ENCODE measurements at regions not wholly inside any gene's neighbourhood (a gene's known extent, or its start where the extent isn't known, plus 50 kb on each side); places are given as distances from the start of the nearest gene placed in this dataset.

DNA sequence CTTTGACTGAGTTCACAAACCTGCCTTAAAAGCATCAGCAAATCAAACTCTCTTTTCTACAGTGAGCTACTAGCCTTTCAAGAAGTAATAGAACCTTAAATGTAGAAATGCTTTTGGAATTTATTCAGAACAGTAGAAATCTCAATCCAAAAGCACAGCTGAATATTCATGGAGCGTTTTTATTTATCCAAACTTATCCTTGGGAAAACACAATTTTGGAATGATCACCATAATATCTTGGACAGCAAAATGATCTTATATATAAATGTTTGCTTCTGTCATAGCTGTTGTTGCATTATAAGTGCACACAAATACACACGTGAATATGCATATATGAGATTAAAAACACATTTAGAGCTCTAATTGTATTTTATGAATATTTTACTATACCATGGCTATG is 747.3 kb upstream of the PIK3C3 start:
- DNase-seq, result no peak

DNA sequence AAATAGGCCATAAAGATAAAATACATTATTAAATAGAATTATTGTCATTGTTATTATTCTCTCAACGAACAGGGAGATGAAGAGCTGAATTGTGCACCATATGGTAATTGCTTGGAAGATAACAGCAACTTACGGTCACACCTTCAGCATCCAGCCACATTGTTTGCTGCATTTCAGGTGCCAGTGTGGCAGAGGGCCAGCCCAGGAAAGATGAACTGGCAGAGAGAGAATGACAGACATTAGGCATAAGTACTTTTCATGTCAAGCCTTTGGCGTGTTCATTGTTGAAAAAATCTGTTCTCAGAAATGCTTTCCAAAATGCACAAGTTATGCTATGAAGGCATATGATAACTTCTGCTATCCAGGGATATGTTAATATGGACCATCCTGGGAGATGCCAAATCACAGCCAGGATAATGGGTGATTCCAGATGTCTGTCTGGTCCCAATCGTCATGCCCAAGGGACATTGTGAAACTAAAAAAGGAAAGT is 748.6 kb upstream of the PIK3C3 start:
- no peak for DNase-seq

DNA sequence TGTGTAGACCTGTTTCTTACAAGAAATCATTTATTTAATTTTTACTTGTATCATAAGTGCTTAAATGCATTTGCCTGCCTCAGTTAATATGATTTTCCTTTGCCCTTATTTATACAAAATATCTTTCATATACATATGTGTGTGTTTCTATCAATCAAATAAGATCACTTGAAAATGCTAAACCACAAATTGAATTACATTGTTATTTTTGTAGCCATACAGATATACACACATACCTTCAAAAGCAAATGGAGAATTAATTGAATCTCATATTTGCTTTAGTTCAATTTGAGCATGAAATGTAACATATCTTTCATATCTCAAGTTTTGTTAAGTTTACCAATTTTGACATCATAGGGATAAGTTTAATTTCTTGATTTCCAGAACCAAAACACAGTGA is 755.8 kb upstream of the PIK3C3 start:
- DNase-seq, result no peak

DNA sequence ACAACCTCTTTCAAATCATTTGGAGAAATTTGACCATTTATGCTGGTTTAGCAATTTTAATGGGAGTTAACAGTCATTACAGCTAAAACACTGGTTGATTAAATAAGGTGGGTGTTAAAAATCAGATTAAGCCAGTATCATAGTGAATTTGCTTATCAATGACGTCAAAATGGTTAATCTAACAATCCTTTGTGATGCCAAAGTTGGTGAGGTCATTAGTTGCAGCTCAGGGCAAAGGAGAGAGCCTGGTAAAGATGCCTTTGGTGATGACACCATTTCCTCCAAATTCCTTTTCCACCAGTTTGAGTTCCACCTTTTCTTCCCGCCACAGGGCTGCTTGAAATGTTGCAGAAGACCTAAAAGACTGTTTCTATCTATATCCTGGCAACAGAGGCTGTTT is 757.1 kb upstream of the PIK3C3 start:
- no peak for DNase-seq

DNA sequence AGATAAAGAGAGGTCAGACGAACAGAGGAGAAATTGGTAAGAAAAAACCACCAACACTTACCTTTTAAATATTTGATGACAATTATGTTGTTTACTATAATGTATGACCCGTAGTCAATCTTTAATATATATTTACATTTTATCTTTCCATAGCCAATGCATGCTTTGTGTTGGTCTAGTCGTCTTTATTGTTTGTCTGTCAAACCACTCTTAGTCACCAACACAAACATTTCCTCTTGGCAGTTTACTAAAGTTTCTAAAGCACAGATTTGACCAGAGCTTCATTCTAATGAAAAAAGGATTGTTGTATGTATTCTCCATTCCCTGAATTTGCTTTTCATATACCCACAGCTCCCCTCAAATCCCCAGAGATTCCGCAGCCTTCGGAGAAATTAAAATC is 784.7 kb upstream of the PIK3C3 start:
- no peak for DNase-seq

DNA sequence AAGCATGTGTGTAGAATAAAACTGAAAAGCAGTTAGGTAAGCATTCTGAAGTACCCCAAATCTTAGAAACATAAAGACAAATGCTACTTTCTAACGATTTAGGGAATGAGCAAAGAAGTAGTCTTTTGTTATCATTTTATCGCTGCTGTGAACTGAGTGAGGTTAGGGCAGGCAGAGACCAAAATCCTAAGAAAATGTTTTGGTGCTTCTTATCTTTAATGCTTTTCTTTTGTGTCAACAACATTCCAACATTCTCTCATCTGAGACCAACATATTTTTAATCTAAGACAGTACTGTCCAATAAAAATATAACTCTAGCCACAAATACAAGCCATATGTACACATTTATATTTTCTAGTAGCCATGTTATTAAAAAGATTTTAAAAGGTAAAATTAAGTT is 789.4 kb upstream of the PIK3C3 start:
- DNase-seq, result no peak

DNA sequence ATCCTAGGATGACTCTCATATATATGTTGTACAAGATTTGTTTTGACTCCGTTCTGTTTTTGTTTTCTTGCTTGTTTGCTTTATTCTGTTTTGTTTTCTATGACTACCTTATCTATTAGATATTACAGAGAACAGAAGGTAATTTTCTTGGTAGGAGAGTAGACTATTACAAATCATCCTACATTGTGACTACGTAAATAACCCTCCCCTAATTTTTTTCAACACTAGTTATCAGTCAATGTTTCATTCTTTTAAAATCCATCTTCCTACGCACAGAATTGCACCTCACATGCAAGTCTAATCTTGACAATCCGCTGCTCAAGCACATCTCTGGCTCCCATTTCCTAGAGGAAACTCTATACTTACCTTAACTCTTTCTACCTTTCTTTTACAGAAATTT is 792.3 kb upstream of the PIK3C3 start:
- DNase-seq, result no peak

DNA sequence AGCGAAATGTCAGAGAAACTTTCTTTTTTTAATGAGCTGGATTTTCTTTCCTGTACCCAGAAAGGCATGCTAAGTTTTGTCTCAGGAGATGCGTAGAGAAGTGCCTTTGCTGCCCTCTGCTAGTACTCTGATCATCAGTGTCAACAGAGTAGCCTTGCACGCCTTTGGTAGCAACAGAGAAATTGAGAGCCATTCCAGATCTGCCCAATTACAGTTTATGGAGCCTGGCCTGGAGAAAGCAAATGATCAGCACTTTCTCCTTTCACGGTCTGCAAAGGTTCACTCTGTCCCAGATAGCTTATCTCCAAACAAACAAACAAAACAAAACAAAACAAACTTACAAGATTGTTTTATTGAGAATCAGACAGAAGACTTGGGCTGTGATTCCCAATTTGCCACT is 792.8 kb upstream of the PIK3C3 start:
- no peak for DNase-seq

DNA sequence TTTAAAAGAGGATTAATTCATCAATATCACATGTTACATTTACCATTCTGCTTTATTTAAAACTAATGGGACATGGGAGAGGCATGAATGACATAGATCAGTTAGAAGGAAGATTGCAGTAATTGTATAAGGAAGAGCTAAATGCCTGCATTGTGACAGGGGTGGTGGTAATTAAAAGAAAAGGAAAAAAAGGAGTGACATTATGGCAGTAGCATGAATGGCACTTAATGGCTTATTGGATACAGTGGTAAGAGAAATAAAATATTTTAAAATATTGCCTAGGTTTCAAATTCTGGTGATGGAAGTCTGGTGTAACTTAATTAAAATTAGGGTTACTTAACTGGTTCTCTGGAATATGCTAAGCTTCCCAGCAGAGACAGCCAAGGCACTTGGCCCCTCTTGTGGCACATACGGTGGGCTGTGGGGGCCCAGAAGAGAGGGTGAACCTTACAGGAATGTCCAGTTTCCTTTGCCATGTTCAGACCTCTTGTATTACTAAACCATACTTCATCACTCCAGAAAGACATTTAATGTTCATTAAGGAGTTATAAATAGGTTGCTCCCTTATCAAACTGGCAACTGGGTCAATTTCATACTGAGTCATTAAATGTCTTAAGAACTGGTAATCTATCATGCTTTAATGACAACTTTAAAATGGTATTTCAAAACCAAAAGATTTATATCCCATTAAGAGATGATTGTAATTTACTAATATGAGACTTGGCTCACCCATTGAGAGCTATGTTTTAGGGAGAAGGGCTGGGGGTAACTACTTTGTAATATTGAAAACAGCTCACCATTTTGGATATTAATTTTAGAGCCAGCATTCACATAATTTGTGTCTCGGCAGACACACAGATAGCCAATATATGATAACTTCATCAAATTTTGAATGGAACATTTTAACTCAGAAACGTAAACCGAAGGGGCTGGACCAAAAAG is 798.9 kb upstream of the PIK3C3 start:
- DNase-seq, result no peak

DNA sequence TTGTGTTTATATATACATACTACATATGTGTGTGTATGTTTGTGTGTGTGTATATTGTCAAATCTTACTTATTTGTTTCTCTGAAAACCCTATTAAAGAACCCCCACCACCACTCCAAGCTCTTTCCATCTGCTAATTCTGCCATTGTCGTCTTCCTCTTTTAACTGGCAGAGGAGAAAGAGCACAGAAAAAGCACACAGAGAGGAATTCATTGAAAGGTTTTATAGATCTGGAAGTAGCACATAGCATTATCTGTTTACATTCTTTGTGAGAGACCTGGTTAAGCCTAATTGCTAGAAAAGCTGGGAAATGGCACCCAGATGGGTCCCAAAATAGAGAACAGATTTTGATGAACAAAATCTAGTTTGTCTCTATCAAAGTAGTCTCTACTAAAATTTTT is 800.0 kb upstream of the PIK3C3 start:
- no peak for DNase-seq

DNA sequence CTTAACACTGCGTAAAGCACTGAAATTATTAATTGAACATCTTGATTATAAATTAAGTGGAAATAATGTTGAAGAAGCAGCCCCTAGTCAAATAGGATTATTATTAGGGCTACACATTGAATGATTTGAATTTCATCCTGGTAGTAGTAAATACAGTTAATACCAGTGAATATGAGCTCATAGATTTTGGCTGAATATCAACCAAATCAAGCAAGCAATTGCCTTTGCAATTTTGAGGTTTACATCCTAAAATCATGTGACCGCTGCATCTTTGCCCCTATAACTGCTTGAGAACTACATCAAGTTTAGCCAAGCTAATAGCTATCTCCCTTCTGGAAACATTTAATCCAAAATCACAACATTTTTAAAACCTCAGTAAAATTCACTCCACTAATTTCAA is 801.2 kb upstream of the PIK3C3 start:
- DNase-seq, result no peak

DNA sequence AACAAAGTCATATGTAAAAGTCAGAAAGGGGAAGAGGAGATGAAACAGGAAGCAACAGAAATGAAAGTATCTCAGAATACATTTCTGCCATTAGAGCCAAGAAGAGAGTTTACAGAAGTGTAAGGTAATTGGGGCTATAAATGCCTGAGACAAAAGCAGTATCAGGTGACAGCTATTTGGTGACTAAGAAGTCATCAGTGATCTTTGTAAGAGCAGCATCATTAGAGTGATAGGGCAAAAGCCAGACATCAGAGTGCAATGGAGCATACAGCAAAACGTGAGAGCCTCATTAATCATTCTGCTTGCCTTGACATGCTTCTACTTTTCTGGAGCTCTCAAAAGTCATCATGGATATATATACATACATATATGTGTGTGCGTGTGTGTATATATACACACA is 804.7 kb upstream of the PIK3C3 start:
- no peak for DNase-seq

DNA sequence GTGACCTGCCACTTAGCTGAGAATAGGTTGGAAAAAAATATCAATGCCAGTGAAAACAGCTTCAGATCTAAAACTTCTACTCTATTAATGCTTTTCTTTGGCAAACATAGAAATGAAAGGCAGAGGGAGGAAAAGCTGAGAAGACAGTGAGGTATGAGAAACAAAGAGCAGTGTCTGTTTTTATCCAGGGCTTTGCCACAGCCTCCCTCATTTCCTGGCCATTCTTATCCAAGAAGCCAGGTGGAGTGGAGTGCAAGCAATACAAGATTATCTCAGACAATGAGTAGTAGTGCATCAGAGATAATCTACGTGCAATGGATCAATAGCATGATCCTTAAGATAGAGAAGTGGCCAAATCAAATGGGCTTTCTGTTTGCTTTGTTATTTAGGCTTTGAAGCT is 808.7 kb upstream of the PIK3C3 start:
- peak; percentile 34 for DNase-seq

DNA sequence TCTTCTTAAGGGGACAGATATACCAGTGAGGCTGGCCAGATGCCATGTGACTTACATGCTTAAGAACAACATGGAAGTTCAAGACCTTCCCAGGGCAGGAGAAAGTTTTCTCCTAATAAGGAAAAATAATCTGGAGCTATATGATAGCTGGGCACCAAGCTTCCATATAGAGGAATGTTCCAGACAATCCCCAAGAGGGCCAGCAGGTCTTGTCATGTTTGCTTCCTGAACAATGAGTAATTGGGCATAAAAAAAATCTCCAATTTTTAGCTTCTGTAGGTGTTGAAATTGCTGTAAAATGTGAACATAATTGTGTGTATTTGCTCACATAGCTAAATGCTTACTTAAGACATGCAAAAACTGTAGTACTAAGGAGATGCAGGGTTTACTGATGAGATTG is 809.5 kb upstream of the PIK3C3 start:
- no peak for DNase-seq

DNA sequence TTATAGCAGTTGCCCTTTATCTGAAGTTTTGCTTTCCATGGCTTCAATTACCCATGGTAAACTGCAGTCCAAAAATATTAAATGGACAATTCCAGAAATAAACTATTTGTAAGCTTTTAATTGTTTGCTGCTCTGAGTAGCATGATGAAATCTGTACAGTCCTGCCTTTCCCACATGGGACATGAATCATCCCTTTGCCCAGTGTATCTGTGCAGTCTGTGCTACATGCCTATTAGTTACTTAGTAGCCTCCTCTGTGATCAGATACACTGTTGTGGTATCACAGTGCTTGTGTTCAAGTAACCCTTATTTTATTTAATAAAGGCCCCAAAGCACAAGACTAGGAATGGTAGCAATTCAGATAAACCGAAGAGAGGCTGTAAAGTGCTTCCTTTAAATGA is 810.6 kb upstream of the PIK3C3 start:
- no peak for DNase-seq

DNA sequence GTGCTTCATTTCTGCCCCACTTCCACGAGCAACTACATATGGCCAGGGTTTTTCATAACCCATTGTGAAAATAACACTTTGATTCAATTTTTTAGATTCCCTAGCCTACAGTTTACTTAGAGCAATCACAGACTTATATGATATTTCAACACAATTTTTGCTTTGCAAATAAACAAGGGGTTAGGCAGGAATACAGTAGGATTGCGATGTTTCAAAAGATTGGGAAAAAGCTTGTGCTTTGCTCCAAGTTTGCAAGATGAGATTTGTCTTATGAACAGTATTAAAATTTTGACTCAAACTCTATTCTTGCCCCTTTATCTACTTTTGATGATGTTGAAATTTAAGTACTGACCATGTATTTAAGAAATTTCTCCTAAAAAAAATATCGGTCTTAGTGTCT is 814.5 kb upstream of the PIK3C3 start:
- DNase-seq, result no peak

DNA sequence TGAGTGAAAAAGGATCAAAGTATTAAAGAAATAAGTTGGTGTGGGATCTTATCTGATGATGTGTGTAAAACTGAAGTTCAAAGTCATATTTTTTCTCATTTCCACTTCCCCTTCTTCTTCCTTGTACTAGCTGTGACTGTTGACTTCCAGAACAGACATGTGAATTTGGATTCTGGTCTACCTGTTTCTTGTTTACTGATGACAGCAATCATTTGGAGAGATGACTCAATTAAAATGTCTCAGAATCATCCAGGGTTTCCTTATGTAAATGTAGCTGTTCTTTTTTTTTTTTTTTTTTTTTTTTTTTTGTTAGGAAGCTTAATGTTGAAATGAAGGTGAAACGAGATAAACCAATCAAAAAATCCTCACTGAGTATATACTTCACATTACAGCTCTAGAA is 819.9 kb upstream of the PIK3C3 start:
- DNase-seq, result no peak

DNA sequence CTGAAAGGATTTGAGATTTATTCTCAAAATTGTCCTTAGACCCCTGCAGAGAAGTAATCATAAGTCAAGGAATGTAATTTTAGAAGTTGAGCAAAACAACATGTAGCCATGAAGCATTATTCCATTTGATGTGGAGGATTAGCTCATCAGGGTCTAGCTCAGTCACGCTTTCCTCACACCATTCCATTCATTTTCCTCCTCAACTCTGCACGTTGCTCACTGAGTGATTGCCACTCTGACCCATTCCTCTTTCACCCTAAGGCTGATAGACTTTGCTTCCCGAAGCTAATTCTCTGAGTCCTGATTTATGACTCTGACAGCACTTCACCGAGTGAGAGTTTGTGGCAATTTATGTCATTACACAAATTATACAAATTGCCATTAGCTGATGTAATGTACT is 820.6 kb upstream of the PIK3C3 start:
- no peak for DNase-seq

DNA sequence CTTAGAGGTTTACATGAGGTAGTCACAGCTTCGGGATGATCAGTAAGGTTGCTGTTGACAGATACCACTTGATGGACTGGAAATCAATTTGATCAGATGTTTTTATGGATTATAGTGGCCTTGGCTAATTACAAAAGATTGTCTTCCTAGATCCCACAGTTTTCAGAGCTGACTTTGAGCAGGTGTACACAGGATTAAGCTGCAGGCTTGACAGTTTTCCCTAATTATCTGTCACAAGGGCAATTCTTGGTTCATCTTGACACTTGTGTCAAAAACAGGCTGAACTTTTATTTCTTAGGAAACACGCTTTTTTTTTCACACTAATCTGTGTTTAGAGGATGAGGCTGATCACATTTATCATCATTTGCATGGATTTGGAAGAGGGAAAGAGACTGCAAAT is 824.0 kb upstream of the PIK3C3 start:
- DNase-seq, result no peak

DNA sequence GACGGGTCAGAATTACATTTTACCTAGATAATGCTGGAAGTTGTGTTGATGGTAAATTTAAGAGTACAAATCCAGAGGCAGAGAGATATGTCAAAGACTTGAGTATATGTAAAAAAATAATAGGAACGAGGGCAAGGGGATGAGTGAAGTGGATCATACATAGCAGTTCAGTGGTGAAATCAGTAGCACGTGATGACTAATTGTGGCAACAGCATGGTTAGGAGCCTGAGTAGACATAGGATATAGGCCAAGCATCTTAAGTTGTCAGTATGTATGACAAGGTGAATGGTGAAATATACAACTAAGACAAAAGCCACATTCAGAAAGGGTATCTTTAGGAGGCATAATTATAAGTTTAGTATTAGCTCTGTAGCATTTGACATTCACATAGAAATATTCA is 826.5 kb upstream of the PIK3C3 start:
- DNase-seq, result no peak

DNA sequence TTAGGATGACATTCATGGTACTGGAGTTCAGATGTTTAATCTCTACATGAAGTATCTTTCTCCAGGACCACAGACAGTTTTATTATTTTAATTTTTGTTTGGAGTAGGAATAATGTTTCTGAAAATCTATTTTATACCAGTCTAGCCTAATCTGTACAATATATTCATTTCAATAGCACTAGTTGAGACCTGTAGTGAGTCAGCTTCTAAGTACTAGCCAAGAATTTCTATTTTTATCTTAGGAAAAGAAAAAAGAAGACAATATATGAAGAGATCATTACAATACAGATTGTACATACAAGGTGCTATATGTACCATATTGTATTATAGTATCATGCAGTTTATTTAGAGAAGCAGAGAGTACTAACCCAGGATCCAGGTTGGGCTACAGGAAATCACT is 826.9 kb upstream of the PIK3C3 start:
- DNase-seq, result no peak

DNA sequence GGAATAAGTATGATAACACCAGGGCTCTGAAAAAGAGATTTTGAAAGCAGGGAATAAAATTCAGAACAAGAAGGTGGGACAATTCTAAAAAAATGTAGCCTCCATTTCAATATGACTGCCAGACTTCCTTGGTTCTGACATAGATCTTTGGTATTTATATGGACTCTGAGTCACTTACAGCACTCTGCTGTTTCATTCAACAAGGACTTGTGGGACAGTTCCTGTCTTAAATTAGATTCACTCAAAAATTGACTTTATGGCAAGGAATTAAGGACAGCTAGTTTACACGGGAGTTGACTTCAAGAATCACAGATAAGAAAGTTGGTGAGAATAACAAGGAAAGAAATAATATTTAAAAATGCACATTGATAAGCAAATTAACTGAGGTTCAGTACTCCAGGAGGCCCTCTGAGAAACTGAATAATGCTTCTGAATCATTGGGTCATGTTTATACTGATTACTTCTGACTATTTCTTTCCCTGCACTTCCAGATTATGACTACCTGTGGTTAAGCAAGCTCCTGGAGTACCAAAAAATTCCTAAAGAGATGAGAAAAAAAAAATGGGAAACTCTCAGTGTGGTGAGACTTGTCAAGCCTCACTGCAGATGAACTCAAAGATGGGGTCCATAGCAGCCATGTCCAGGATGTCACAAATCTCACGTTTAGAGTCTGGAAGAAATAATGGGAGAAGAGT is 828.3 kb upstream of the PIK3C3 start:
- no peak for DNase-seq

DNA sequence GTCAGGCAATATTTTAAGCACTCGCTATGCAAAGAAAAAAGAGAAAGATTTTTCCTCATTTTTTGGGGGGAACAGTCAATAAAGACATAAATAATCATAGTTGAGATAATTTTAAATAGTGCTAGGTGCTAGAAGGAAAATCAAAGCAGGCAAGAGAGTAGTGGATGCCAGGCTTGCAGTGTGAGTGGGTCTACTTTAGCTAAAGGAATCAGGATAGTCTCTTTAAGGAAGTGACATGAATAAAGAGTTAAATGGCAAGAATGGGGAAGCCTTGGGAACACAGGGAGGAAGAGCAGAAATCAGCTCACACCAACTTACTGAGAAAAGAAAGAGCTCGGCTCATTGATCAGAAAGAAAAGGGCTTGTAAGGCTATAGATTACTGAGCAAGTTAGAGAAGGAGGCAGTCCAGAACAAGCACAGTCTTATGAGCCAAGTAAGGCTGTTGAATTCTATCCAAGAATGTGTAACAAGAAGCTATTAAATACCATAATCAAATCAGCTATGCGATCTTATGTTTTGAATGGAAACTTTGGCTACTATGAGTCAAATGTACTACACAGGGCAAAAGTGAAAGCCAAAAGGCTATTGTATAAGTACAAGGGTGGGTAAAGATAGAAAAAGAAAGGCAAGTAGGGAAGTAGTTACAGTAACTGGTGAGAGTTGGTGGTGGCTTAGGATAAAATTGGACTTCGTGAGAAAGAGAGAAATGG is 833.8 kb upstream of the PIK3C3 start:
- DNase-seq, result no peak

DNA sequence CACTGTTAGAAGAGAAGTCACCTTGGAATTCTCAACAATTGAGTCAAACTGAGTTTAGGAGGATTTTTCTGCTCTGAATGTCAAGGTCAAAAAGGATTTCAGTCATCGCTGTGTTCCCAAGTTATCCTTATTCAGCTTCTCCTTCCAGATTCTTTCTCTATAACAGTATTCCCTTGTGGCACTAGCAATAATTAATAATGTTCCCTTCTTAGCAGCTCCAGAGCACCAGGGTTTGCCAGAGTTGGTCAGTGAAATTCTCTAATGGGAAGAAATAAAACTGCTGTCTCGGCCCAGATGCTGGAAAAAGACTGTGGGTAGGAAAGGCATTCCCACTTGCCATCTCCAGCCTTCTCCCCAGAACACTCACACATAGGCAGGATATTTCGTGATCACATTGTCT is 836.0 kb upstream of the PIK3C3 start:
- DNase-seq, result no peak
